Endothelial cell of umbilical vein (primary cell): ENCODE measurements at regions not wholly inside any gene's neighbourhood (a gene's known extent, or its start where the extent isn't known, plus 50 kb on each side); places are given as distances from the start of the nearest gene placed in this dataset.

Source experiments
- CTCF ChIP-seq, 2 donors: IDR thresholded peaks; 1 replicate in 1 of 2; 2 replicates in 1 of 2; pipeline ENCODE4 v1.5.1; 2011; ENCODE audit warnings: low read length in 2 of 2, mild to moderate bottlenecking in 2 of 2, moderate library complexity in 2 of 2, control low read depth in 1 of 2, inconsistent platforms in 1 of 2, low read depth in 1 of 2; ENCODE audit not compliant: insufficient read depth in 1 of 2; ENCODE audit errors: extremely low read depth in 1 of 2
- FOS ChIP-seq: IDR thresholded peaks from 2 replicates; pipeline ENCODE4 v1.6.1; 2011; ENCODE audit warnings: mild to moderate bottlenecking, low read length, moderate library complexity, borderline replicate concordance; ENCODE audit not compliant: insufficient read depth
- JUN ChIP-seq: IDR thresholded peaks from 2 replicates; pipeline ENCODE4 v1.6.1; 2011; ENCODE audit warnings: borderline replicate concordance, low read depth; ENCODE audit not compliant: insufficient read length, insufficient read depth
- MAX ChIP-seq: IDR thresholded peaks from 2 replicates; pipeline ENCODE4 v1.6.1; 2011; ENCODE audit not compliant: insufficient read depth, insufficient read length
- MYC ChIP-seq: IDR thresholded peaks from one replicate; pipeline ENCODE4 v1.6.1; 2011; ENCODE audit warnings: mild to moderate bottlenecking, low read depth, low read length
- POLR2A ChIP-seq: IDR thresholded peaks from 2 replicates; pipeline ENCODE4 v1.6.1; 2012; ENCODE audit warnings: low read depth, mild to moderate bottlenecking, control low read depth, low read length
- POLR2AphosphoS5 ChIP-seq: IDR thresholded peaks from 2 replicates; pipeline ENCODE4 v1.6.1; 2012; ENCODE audit warnings: low read depth, mild to moderate bottlenecking, control low read depth, low read length, moderate library complexity; ENCODE audit not compliant: insufficient read depth

- TF ChIP-seq MYC (no peak), CTCF (IDR thresholded peaks at IDR 0.05; ENCODE audit: extremely low read depth in 1 of 2, insufficient read depth in 1 of 2, low read depth in 1 of 2, low read length in 2 of 2) (no peak), POLR2AphosphoS5 (no peak), POLR2A (no peak), JUN (no peak), FOS (no peak), MAX (no peak)
These were observed 416.1 kb downstream of the SAMD5 start for GRCh38 chr6:147924598-147924997.
